HG03469 (cell line): ENCODE measurements at regions not wholly inside any gene's neighbourhood (a gene's known extent, or its start where the extent isn't known, plus 50 kb on each side); places are given as distances from the start of the nearest gene placed in this dataset.
"Not testable (repeated sequence)": the region's sequence is repeated elsewhere in the genome, so short reads cannot be mapped to it uniquely, and the experiment has no call there.

ENCODE experiments used
- ATAC-seq: cut with Tn5 transposase; IDR thresholded peaks from one replicate; pipeline ENCODE4 v1.9.1; 2021; ENCODE audit warnings: mild to moderate bottlenecking, moderate library complexity, moderate number of reproducible peaks; ENCODE audit not compliant: unreplicated experiment

GRCh38 chr13:81283561-81283960, 942.6 kb upstream of the SPRY2 start:
- no peak for ATAC-seq

GRCh38 chr13:81283062-81283461, 942.1 kb upstream of the SPRY2 start:
- ATAC-seq: no peak

GRCh38 chr13:81275666-81276258, 934.8 kb upstream of the SPRY2 start:
- no peak for ATAC-seq

DNA sequence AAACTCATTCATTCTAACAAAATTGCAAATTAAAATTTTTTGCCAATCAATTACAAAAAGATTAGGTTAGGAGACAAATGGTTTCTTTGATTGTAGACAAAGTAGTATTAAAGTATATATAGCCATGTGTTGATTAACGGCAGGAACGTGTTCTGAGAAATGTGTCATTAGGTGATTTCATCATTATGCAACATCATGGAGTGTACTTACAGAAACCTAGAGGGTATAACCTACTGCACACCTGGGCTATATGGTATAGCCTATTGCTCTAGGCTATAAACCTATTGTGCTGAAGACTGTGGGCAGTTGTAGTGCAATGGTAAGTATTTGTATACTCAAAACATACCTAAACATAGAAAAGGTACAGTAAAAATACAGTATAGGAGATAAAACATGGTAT, 906.8 kb upstream of the SPRY2 start:
- ATAC-seq: no peak

GRCh38 chr13:81246556-81246955, 905.6 kb upstream of the SPRY2 start:
- no peak for ATAC-seq

DNA sequence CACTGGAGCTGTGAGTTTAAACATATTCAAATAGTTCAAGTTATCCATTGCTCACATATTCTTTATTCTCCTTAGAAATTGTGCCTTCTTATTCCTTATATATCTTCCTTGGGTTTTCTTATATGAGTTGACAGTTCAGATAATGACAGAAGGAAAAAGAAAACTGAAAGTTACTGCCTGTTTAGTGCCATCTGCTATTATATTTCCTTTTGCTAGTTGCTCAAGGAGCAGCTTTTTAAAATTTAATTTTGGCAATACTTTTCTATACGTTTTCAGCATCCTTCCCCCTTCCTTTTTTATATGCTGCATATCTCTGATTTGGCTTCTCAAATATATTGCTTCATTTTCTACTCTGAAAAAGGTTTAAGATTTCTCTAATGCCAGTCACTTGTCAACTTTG, 903.1 kb upstream of the SPRY2 start:
- ATAC-seq: no peak

- ATAC-seq: no peak
Measured at GRCh38 chr13:81230386-81230785, 889.5 kb upstream of the SPRY2 start.

DNA sequence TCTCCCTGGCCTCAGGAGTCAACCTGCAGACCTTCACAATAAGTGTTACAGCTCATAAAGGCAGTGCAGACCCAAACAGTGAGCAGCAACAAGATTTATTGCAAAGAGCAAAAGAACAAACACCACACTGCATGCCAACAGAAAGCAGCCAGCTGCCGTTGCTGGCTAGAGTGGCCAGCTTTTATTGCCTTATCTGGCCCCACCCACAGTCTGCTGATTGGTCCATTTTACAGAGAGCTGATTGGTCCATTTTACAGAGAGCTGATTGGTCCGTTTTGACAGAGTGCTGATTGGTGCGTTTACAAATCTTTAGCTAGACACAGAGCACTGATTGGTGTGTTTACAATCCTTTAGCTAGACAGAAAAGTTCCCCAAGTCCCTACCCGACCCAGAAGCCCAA, 885.9 kb upstream of the SPRY2 start:
- not testable (repeated sequence) for ATAC-seq

GRCh38 chr13:81224209-81224833, 883.4 kb upstream of the SPRY2 start:
- no peak for ATAC-seq

- ATAC-seq: no peak
Measured at GRCh38 chr13:81223778-81224177, 882.9 kb upstream of the SPRY2 start.

GRCh38 chr13:81211713-81212112, 870.8 kb upstream of the SPRY2 start:
- ATAC-seq: no peak

- no peak for ATAC-seq
Measured at GRCh38 chr13:81207636-81208035, 866.7 kb upstream of the SPRY2 start.

DNA sequence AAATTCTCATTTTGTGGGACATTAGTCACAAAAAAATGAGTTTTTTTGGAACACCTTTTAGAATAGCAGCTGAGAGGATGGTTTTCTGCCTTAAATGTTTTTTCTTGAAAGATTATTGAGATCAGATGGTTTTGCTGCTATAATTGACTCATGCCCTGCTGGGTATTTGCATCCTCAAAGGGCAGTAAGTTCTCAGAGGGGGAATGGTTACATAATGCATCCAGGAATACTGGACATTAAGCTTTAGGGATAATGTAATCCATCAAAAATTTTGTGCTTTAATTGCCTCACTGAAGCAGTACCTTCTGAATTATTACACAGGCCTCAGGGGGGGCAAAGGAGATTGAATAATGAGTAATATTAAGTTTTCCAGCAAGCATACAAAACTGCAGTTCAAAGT, 866.3 kb upstream of the SPRY2 start:
- no peak for ATAC-seq

DNA sequence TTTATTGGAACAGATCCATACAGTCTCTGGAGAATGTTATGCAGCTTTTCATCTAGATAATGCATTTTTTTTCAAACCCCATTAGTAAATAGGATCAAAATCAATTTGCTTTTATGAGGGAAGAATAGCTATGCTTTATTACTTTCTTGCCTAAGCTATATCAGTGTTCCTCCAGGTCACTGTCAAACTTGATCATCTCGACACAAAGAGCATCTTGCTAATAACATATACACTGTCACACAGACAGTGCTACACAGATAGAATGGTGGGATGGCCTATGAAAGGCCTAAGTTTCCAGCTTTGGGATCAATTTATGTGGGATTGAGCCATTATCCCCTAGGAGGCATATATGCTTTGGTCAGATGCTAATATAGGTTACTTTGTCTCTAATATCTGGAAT, 862.9 kb upstream of the SPRY2 start:
- ATAC-seq: no peak

GRCh38 chr13:81199956-81200355, 859.0 kb upstream of the SPRY2 start:
- ATAC-seq: no peak

- no peak for ATAC-seq
Measured at GRCh38 chr13:81197966-81198365, 857.0 kb upstream of the SPRY2 start.

GRCh38 chr13:81197483-81197882, 856.6 kb upstream of the SPRY2 start:
- ATAC-seq: no peak

DNA sequence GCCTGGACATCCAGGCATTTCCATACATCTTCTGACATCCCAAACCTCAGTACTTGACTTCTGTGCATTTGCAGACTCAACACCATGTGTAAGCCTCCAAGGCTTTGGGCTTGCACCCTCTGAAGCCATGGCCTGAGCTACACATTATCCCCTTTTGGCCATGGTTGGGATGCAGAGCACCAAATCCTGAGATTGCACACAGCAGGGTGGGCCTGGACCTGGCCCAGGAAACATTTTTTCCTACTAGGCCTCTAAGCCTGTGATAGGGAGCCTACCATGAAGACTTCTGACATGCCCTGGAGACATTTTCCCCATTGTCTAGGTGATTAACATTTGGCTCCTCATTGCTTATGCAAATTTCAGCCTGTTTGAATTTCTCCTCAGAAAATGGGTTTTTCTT, 853.4 kb upstream of the SPRY2 start:
- ATAC-seq: no peak

GRCh38 chr13:81184556-81185265, 843.8 kb upstream of the SPRY2 start:
- no peak for ATAC-seq

GRCh38 chr13:81172603-81173002, 831.7 kb upstream of the SPRY2 start:
- no peak for ATAC-seq

DNA sequence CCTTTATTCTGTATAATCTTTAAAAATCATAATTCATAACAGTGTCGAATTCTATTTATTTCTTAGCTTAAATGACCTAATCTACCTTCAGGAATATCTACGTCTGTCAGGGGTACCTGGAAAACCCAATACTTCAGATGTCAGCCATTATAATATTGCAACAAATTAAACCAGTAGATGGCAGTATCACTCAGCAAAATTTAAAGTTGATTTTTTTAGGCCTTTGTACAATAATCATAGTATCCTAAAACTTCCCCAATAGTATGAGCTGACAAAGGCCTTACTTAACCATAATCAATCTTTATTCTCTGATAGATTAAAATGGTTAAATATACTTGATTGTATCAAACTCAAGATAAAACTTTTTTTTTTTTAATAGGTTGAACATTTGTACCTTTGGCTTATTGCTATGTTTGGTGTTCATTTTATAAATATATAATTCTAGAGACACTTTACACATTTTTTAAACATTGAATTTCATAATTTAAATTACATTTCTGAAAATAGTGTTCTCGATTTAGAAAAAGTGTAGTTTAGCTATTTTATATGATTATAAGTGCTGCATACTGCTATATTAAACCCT, 830.2 kb upstream of the SPRY2 start:
- peak; percentile 80 for ATAC-seq

GRCh38 chr13:81163823-81164222, 822.9 kb upstream of the SPRY2 start:
- not testable (repeated sequence) for ATAC-seq
